ENCODE measurements at regions not wholly inside any gene's neighbourhood (a gene's known extent, or its start where the extent isn't known, plus 50 kb on each side); places are given as distances from the start of the nearest gene placed in this dataset.

DNA sequence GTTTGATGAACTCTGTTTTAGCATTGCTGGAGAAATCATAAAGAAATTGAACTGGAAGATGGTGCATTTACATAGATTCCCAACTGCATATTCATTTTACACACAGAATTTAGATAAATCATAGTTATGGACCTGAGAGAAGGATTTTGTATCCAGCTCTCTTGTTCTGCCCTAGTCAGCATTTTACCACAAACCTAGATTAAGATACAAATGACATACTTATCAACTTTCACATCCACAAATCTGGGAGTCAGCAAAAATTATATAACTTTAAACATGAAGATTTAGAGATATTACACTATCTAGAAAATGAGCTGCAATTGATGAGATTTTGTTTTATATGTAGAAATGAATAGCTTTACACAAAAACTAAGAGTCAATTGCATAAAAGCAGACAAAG is 632.8 kb downstream of the IGSF11 start:
- no peak overlapping the region for H2BK5ac ChIP-seq (ENCODE audit: low read length)

DNA sequence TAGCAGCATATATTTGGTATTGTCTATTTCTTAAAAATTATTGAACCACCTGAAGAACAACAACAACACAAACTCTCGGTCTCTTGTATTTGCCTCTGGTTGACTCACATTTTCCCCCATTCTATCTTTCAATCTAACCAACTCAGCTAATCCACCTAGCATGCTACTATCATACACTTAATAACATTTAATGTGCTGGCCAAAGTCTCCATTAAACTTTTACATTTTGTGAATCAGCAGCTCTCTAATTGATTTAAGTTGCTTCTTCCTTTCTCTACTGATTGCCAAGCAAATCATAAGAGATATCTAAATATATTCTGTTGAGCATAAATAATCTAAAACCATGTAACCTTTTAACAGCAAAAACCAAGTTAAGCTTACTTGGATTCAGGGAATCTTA is 631.7 kb downstream of the IGSF11 start:
- H4K91ac ChIP-seq (ENCODE audit: low read depth, low read length, poor library complexity), result no peak overlapping the region
- no peak overlapping the region for H2BK12ac ChIP-seq (ENCODE audit: low read length)
- H2BK5ac ChIP-seq (ENCODE audit: low read length), result no peak overlapping the region
- H3K36me3 ChIP-seq (replicated peaks in 1 of 2; ENCODE audit: control insufficient read depth in 2 of 2, insufficient read depth in 2 of 2, low read length in 2 of 2), result no peaks in the 10 kb centered on the region
- no peak for DNase-seq (ENCODE audit: low spot score)
- no peak overlapping the region for H3K9ac ChIP-seq (ENCODE audit: low read depth, low read length, poor library complexity)
- no peak overlapping the region for H3K4me3 ChIP-seq (ENCODE audit: low read length in 2 of 2)
- no peak overlapping the region for H3K27ac ChIP-seq (replicated peaks; ENCODE audit: low read length)
- H3K27me3 ChIP-seq (ENCODE audit: control insufficient read depth in 3 of 3, insufficient read depth in 3 of 3, low read depth in 1 of 3, low read length in 3 of 3), result no peaks in the 10 kb centered on the region
- H2BK120ac ChIP-seq (ENCODE audit: low read depth, low read length), result no peak overlapping the region
- no peaks in the 10 kb centered on the region for H3K79me1 ChIP-seq (ENCODE audit: low read depth, low read length)
- no peak overlapping the region for H3K14ac ChIP-seq (ENCODE audit: low read length)
- H2AK5ac ChIP-seq (ENCODE audit: low read depth, low read length), result no peak overlapping the region
- no peak overlapping the region for H3K18ac ChIP-seq (ENCODE audit: low read length)
- H2AFZ ChIP-seq (ENCODE audit: low read length), result no peak overlapping the region
- WGBS, 2 donors (ENCODE audit: extremely low coverage in 2 of 2, insufficient read length in 2 of 2, insufficient replicate concordance in 1 of 2), result no CpG with 5 or more reads among the region's 1 CpG
- no peak overlapping the region for H2BK15ac ChIP-seq (ENCODE audit: low read length)
- H3K4ac ChIP-seq (ENCODE audit: low read length), result no peak overlapping the region
- no peak overlapping the region for H3K23ac ChIP-seq (ENCODE audit: low read depth, low read length, poor library complexity)
- H3K4me2 ChIP-seq (ENCODE audit: insufficient read depth, low read length, poor library complexity, severe bottlenecking), result no peak overlapping the region
- H3K9me3 ChIP-seq (replicated peaks in 1 of 2; ENCODE audit: control insufficient read depth in 2 of 2, insufficient read depth in 1 of 2, low read depth in 1 of 2, low read length in 2 of 2), result no peaks in the 10 kb centered on the region
- H3K4me1 ChIP-seq (ENCODE audit: control insufficient read depth in 2 of 2, insufficient read depth in 1 of 2, low read depth in 1 of 2, low read length in 2 of 2), result no peaks in the 10 kb centered on the region
- H4K8ac ChIP-seq (ENCODE audit: low read depth, low read length), result no peak overlapping the region

More for the DNA sequence above, 632.8 kb downstream of the IGSF11 start:
- Histone ChIP-seq H2AK5ac (ENCODE audit: low read depth, low read length) (no peak overlapping the region), H3K27ac (replicated peaks; ENCODE audit: low read length) (no peak overlapping the region), H3K79me1 (ENCODE audit: low read depth, low read length) (no peaks in the 10 kb centered on the region), H3K27me3 (ENCODE audit: control insufficient read depth in 3 of 3, insufficient read depth in 3 of 3, low read depth in 1 of 3, low read length in 3 of 3) (no peaks in the 10 kb centered on the region), H3K4me2 (ENCODE audit: insufficient read depth, low read length, poor library complexity, severe bottlenecking) (no peak overlapping the region), H4K8ac (ENCODE audit: low read depth, low read length) (no peak overlapping the region), H3K9ac (ENCODE audit: low read depth, low read length, poor library complexity) (no peak overlapping the region), H4K91ac (ENCODE audit: low read depth, low read length, poor library complexity) (no peak overlapping the region), H2AFZ (ENCODE audit: low read length) (no peak overlapping the region), H3K4me3 (ENCODE audit: low read length in 2 of 2) (no peak overlapping the region), H3K4me1 (ENCODE audit: control insufficient read depth in 2 of 2, insufficient read depth in 1 of 2, low read depth in 1 of 2, low read length in 2 of 2) (no peaks in the 10 kb centered on the region), H3K18ac (ENCODE audit: low read length) (no peak overlapping the region), H2BK120ac (ENCODE audit: low read depth, low read length) (no peak overlapping the region), H3K36me3 (replicated peaks in 1 of 2; ENCODE audit: control insufficient read depth in 2 of 2, insufficient read depth in 2 of 2, low read length in 2 of 2) (no peaks in the 10 kb centered on the region), H3K14ac (ENCODE audit: low read length) (no peak overlapping the region), H3K4ac (ENCODE audit: low read length) (no peak overlapping the region), H2BK15ac (ENCODE audit: low read length) (no peak overlapping the region), H3K9me3 (replicated peaks in 1 of 2; ENCODE audit: control insufficient read depth in 2 of 2, insufficient read depth in 1 of 2, low read depth in 1 of 2, low read length in 2 of 2) (no peaks in the 10 kb centered on the region), H2BK12ac (ENCODE audit: low read length) (no peak overlapping the region), H3K23ac (ENCODE audit: low read depth, low read length, poor library complexity) (no peak overlapping the region)
- no peak for DNase-seq (ENCODE audit: low spot score)

DNA sequence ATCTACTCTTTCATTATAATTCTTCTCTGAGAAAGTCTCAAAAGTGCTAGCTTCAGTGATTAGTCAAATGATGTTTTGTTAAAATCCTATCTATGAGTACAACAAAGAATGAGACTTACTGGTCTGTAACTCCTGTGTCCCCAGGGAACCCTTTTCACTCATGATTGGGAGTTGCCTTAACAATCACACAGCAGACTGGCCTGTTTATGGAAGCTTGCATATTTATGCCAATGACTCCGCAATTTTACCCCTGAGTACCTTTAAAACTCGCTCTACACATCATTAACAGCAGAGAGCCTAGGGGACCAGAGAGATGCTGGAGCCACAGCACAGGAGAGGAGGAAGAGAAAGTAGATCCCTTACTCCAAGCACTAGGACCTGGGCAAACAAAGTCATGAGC is 628.1 kb downstream of the IGSF11 start:
- Histone ChIP-seq H3K36me3 (replicated peaks in 1 of 2; ENCODE audit: control insufficient read depth in 2 of 2, insufficient read depth in 2 of 2, low read length in 2 of 2) (no peaks in the 10 kb centered on the region), H3K27me3 (ENCODE audit: control insufficient read depth in 3 of 3, insufficient read depth in 3 of 3, low read depth in 1 of 3, low read length in 3 of 3) (no peaks in the 10 kb centered on the region), H3K9me3 (replicated peaks in 1 of 2; ENCODE audit: control insufficient read depth in 2 of 2, insufficient read depth in 1 of 2, low read depth in 1 of 2, low read length in 2 of 2) (no peaks in the 10 kb centered on the region), H3K14ac (ENCODE audit: low read length) (no peak overlapping the region), H3K79me1 (ENCODE audit: low read depth, low read length) (no peaks in the 10 kb centered on the region), H2AFZ (ENCODE audit: low read length) (no peak overlapping the region), H4K8ac (ENCODE audit: low read depth, low read length) (no peak overlapping the region), H3K4me3 (ENCODE audit: low read length in 2 of 2) (no peak overlapping the region), H3K23ac (ENCODE audit: low read depth, low read length, poor library complexity) (no peak overlapping the region), H3K4me2 (ENCODE audit: insufficient read depth, low read length, poor library complexity, severe bottlenecking) (no peak overlapping the region), H2BK120ac (ENCODE audit: low read depth, low read length) (no peak overlapping the region), H2BK12ac (ENCODE audit: low read length) (no peak overlapping the region), H2BK5ac (ENCODE audit: low read length) (no peak overlapping the region), H3K4ac (ENCODE audit: low read length) (no peak overlapping the region), H2AK5ac (ENCODE audit: low read depth, low read length) (no peak overlapping the region), H4K91ac (ENCODE audit: low read depth, low read length, poor library complexity) (no peak overlapping the region), H3K27ac (replicated peaks; ENCODE audit: low read length) (no peak overlapping the region), H2BK15ac (ENCODE audit: low read length) (no peak overlapping the region), H3K18ac (ENCODE audit: low read length) (no peak overlapping the region), H3K9ac (ENCODE audit: low read depth, low read length, poor library complexity) (no peak overlapping the region), H3K4me1 (ENCODE audit: control insufficient read depth in 2 of 2, insufficient read depth in 1 of 2, low read depth in 1 of 2, low read length in 2 of 2) (no peaks in the 10 kb centered on the region)
- no peak for DNase-seq (ENCODE audit: low spot score)
- WGBS, 2 donors (ENCODE audit: extremely low coverage in 2 of 2, insufficient read length in 2 of 2, insufficient replicate concordance in 1 of 2), result no CpG with 5 or more reads among the region's 2 CpGs

DNA sequence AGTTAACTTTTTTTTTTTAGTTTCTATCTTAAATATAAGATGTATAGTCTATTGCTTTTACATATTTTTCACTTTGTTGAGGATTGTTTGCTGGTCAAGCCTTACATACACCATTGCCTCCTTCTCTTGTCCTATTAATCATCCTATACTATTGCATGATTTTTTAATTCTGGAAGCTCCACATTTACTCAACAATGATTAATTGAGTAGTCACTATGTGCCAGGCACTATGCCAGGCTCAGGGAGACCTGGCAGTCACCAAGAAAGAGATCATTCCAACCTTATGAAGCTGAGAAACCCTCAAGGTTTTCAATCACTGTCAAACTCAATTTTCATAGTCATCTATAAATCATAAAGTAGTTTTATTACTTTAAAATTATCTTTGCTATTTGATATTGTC is 626.2 kb downstream of the IGSF11 start:
- H2AFZ ChIP-seq (ENCODE audit: low read length), result no peak overlapping the region
- no peak overlapping the region for H2BK15ac ChIP-seq (ENCODE audit: low read length)
- H3K79me1 ChIP-seq (ENCODE audit: low read depth, low read length), result no peaks in the 10 kb centered on the region
- H4K91ac ChIP-seq (ENCODE audit: low read depth, low read length, poor library complexity), result no peak overlapping the region
- H3K27ac ChIP-seq (replicated peaks; ENCODE audit: low read length), result no peak overlapping the region
- no peak for DNase-seq (ENCODE audit: low spot score)
- H3K4me1 ChIP-seq (ENCODE audit: control insufficient read depth in 2 of 2, insufficient read depth in 1 of 2, low read depth in 1 of 2, low read length in 2 of 2), result no peaks in the 10 kb centered on the region
- no peaks in the 10 kb centered on the region for H3K27me3 ChIP-seq (ENCODE audit: control insufficient read depth in 3 of 3, insufficient read depth in 3 of 3, low read depth in 1 of 3, low read length in 3 of 3)
- no peak overlapping the region for H3K9ac ChIP-seq (ENCODE audit: low read depth, low read length, poor library complexity)
- H2BK120ac ChIP-seq (ENCODE audit: low read depth, low read length), result no peak overlapping the region
- H2BK5ac ChIP-seq (ENCODE audit: low read length), result no peak overlapping the region
- H3K9me3 ChIP-seq (replicated peaks in 1 of 2; ENCODE audit: control insufficient read depth in 2 of 2, insufficient read depth in 1 of 2, low read depth in 1 of 2, low read length in 2 of 2), result no peaks in the 10 kb centered on the region
- H3K36me3 ChIP-seq (replicated peaks in 1 of 2; ENCODE audit: control insufficient read depth in 2 of 2, insufficient read depth in 2 of 2, low read length in 2 of 2), result no peaks in the 10 kb centered on the region
- no peak overlapping the region for H3K4me3 ChIP-seq (ENCODE audit: low read length in 2 of 2)
- no peak overlapping the region for H3K23ac ChIP-seq (ENCODE audit: low read depth, low read length, poor library complexity)
- H2AK5ac ChIP-seq (ENCODE audit: low read depth, low read length), result no peak overlapping the region
- no peak overlapping the region for H3K18ac ChIP-seq (ENCODE audit: low read length)
- H2BK12ac ChIP-seq (ENCODE audit: low read length), result no peak overlapping the region
- no peak overlapping the region for H3K14ac ChIP-seq (ENCODE audit: low read length)
- H4K8ac ChIP-seq (ENCODE audit: low read depth, low read length), result no peak overlapping the region
- H3K4me2 ChIP-seq (ENCODE audit: insufficient read depth, low read length, poor library complexity, severe bottlenecking), result no peak overlapping the region
- H3K4ac ChIP-seq (ENCODE audit: low read length), result no peak overlapping the region

Measured in neuronal stem cell (in vitro differentiated cells).